ENCODE measurements at regions not wholly inside any gene's neighbourhood (a gene's known extent, or its start where the extent isn't known, plus 50 kb on each side); places are given as distances from the start of the nearest gene placed in this dataset.

DNA sequence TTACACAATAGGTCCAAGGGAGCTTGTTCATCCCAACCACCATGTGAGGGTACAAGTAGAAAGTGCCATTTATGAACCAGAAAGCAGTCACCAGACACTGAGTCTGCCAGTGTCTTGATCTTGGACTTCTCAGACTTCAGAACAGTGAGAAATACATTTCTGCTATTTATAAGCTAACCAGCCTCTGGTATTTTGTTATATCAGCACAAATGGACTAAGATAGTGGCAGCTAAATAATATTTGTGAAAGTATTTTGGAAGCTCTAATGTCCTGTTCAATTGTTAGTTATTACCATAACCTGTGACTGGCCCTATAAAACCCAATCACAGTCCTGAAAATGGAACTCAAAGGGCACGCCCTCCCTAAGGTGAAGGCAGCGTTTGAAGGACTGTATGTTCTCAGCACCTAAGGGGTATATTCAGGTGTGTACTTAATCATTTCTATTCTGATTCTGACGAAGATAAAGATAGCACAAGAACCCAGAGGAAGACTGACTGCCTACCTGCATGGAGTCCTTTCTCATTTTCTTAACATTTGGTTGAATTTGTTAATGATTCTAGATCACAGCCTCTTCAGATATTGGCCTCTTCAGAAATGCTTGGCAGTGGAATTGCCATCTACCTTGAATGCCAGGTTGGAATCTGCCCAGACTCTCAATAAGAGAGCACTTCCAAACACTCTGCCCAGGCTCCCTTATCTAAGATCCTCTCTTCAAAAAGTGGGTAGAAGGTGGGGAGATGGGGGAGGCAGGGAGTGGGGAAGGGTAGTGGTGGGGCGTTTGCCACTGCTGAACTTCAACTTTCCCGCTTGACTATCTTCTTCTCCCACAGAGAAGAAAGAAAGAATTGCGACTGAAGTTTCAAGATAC is 104.0 kb upstream of the PPP2R5A start:
- TF ChIP-seq EZH2 (IDR thresholded peaks at IDR 0.05; ENCODE audit: borderline replicate concordance, low read depth, low read length, severe bottlenecking), result no peak
- TF ChIP-seq, protein P1, sequence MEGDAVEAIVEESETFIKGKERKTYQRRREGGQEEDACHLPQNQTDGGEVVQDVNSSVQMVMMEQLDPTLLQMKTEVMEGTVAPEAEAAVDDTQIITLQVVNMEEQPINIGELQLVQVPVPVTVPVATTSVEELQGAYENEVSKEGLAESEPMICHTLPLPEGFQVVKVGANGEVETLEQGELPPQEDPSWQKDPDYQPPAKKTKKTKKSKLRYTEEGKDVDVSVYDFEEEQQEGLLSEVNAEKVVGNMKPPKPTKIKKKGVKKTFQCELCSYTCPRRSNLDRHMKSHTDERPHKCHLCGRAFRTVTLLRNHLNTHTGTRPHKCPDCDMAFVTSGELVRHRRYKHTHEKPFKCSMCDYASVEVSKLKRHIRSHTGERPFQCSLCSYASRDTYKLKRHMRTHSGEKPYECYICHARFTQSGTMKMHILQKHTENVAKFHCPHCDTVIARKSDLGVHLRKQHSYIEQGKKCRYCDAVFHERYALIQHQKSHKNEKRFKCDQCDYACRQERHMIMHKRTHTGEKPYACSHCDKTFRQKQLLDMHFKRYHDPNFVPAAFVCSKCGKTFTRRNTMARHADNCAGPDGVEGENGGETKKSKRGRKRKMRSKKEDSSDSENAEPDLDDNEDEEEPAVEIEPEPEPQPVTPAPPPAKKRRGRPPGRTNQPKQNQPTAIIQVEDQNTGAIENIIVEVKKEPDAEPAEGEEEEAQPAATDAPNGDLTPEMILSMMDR (IDR thresholded peaks at IDR 0.05; ENCODE audit: extremely low read depth in 1 of 2, insufficient read depth in 1 of 2, low read depth in 1 of 2, low read length in 2 of 2), result no peak
- TF ChIP-seq POLR2A (IDR thresholded peaks at IDR 0.05; ENCODE audit: low read depth, low read length), result no peak
- TF ChIP-seq POLR2AphosphoS5 (IDR thresholded peaks at IDR 0.05; ENCODE audit: insufficient read depth, low read depth, low read length), result no peak
- no peak for TF ChIP-seq MYC (IDR thresholded peaks at IDR 0.05; ENCODE audit: low read depth, low read length)
- TF ChIP-seq FOS (IDR thresholded peaks at IDR 0.05; ENCODE audit: borderline replicate concordance, insufficient read depth, low read length), result no peak
- TF ChIP-seq GATA2 (IDR thresholded peaks at IDR 0.05; ENCODE audit: insufficient read depth, insufficient read length, low read depth, low read length), result no peak
